Fibroblast of pulmonary artery (primary cell): ENCODE measurements at regions not wholly inside any gene's neighbourhood (a gene's known extent, or its start where the extent isn't known, plus 50 kb on each side); places are given as distances from the start of the nearest gene placed in this dataset.
"Not testable (repeated sequence)": the region's sequence is repeated elsewhere in the genome, so short reads cannot be mapped to it uniquely, and the experiment has no call there.

ENCODE experiments used
- DNase-seq: peaks from one replicate; pipeline ENCODE4 v3.0.0-alpha.2; 2010; ENCODE audit warnings: low read depth
- H3K4me3 ChIP-seq: replicated peaks from 2 replicates; pipeline ENCODE4 v1.5.1; 2011; ENCODE audit warnings: low read depth, mild to moderate bottlenecking, control low read depth, low read length, moderate library complexity
- CTCF ChIP-seq: IDR thresholded peaks from 2 replicates; pipeline ENCODE4 v1.5.1; 2011; ENCODE audit warnings: mild to moderate bottlenecking, control low read depth, low read length, inconsistent platforms; ENCODE audit errors: missing control alignments

- H3K4me3 ChIP-seq = no peak overlapping the region
- DNase-seq = no peak
- TF ChIP-seq CTCF = no peak
These were observed 63.7 kb upstream of the ARSJ start for GRCh38 chr4:114043116-114043515.

DNA sequence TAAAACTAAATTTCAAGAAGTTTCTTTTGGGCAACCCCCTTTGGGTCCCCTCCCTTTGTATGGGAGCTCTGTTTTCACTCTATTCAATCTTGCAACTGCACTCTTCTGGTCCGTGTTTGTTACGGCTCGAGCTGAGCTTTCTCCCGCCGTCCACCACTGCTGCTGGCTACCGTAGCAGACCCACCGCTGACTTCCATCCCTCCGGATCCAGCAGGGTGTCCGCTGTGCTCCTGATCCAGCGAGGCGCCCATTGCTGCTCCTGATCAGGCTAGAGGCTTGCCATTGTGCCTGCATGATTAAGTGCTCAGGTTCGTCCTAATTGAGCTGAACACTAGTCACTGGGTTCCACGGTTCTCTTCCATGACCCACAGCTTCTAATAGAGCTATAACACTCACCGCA, 64.9 kb upstream of the ARSJ start:
- not testable (repeated sequence) for DNase-seq, H3K4me3 ChIP-seq

GRCh38 chr4:114046331-114046730, 66.9 kb upstream of the ARSJ start:
- no peak for DNase-seq
- TF ChIP-seq CTCF = no peak
- no peak overlapping the region for H3K4me3 ChIP-seq

- not testable (repeated sequence) for DNase-seq, H3K4me3 ChIP-seq
These were observed 68.7 kb upstream of the ARSJ start for GRCh38 chr4:114048154-114048553.

GRCh38 chr4:114052227-114052626, 72.8 kb upstream of the ARSJ start:
- no peak for DNase-seq
- TF ChIP-seq CTCF = no peak
- H3K4me3 ChIP-seq = no peak overlapping the region

DNA sequence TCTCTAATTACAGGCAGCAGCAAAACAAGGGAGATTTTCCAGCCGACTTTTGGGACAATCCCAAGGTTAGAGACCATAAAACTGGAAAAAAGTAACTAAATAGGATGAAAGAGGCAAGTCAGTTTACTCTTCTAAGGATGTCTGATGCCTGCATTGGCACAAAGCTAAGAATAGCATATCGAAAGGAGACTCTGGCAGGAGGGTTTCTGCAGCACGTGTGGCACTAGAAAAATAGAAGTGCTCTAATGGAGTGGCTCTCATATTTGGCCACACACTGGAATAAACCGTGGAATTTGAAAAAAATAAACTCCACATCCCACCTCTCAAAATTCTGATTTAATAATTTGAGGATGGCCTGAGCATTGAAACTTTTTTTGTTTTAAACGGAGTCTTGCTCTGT, 77.2 kb upstream of the ARSJ start:
- TF ChIP-seq CTCF = no peak
- DNase-seq = no peak

GRCh38 chr4:114057746-114058145, 78.3 kb upstream of the ARSJ start:
- no peak for TF ChIP-seq CTCF
- no peak overlapping the region for H3K4me3 ChIP-seq
- no peak for DNase-seq

More for the DNA sequence above, 77.2 kb upstream of the ARSJ start:
- no peak overlapping the region for H3K4me3 ChIP-seq

DNA sequence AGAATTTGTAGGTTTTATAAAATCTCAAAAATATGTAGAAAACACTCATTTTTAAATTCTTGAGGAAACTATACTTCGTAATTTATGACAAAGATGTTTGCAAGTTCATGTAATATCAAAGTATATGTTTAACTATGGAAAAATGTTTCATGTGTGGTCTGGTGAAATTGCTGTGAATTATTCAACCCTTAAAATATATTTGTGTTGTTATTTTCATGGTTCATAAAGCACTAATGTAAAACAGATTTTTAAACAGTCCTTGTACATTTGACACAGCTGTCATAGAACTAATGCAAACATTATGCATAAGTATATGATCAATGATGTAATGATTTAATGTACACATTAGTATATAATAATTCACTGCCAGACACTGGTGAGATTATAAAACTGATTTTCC, 83.1 kb upstream of the ARSJ start:
- DNase-seq = no peak
- TF ChIP-seq CTCF = no peak
- no peak overlapping the region for H3K4me3 ChIP-seq
